A673 (cell line): ENCODE measurements at regions not wholly inside any gene's neighbourhood (a gene's known extent, or its start where the extent isn't known, plus 50 kb on each side); places are given as distances from the start of the nearest gene placed in this dataset.

Experiments
- BruUV-seq: library from RNA; stranded (reverse); fragments of 400-500 nt; replicated peaks from 2 replicates; lab custom pipeline; 2021; lab: Mats Ljungman, UMichigan
- CTCF ChIA-PET: fragments of 300-600 bp; sonication (Branson Sonifier 250); formaldehyde crosslinking; loops from one replicate; lab custom pipeline; 2022; ENCODE audit warnings: antibody characterized with exemption; lab: Charles Lee
- POLR2A ChIA-PET: fragments of 300-600 bp; sonication (Branson Sonifier 250); formaldehyde crosslinking; loops from one replicate; lab custom pipeline; 2022; ENCODE audit warnings: antibody characterized with exemption; ENCODE audit not compliant: low non-redundant PET; lab: Charles Lee
- DNase-seq: peaks from one replicate; pipeline ENCODE4 v3.0.0-alpha.2; 2015; ENCODE audit warnings: low spot score
- H3K27ac ChIP-seq: fragments of 200-600 bp; sonication (generic); 2 replicates; pipeline ENCODE4 v1.5.1; 2016; ENCODE audit warnings: mixed run types, low read depth, mild to moderate bottlenecking, mixed read lengths, antibody characterized with exemption, low read length; ENCODE audit not compliant: poor library complexity, severe bottlenecking
- H3K27me3 ChIP-seq: fragments of 200-600 bp; sonication (generic); replicated peaks from 2 replicates; pipeline ENCODE4 v1.6.1; 2017; ENCODE audit warnings: mixed run types, low read depth, mild to moderate bottlenecking, mixed read lengths, antibody characterized with exemption, low read length; ENCODE audit not compliant: insufficient read depth, poor library complexity
- H3K36me3 ChIP-seq: fragments of 200-600 bp; sonication (generic); 2 replicates; pipeline ENCODE4 v1.6.1; 2016; ENCODE audit warnings: mixed run types, mild to moderate bottlenecking, mixed read lengths, antibody characterized with exemption, low read length; ENCODE audit not compliant: insufficient read depth, poor library complexity, severe bottlenecking
- H3K4me1 ChIP-seq: fragments of 200-600 bp; sonication (generic); 2 replicates; pipeline ENCODE4 v1.6.1; 2017; ENCODE audit warnings: mixed run types, mild to moderate bottlenecking, mixed read lengths, antibody characterized with exemption, low read length; ENCODE audit not compliant: insufficient read depth, poor library complexity, severe bottlenecking
- H3K4me3 ChIP-seq: fragments of 200-600 bp; sonication (generic); 2 replicates; pipeline ENCODE4 v1.5.1; 2016; ENCODE audit warnings: low read depth, mixed run types, mild to moderate bottlenecking, mixed read lengths, low read length; ENCODE audit not compliant: poor library complexity, severe bottlenecking
- H3K9me3 ChIP-seq: fragments of 200-600 bp; sonication (generic); 2 replicates; pipeline ENCODE4 v1.6.1; 2016; ENCODE audit warnings: mixed run types, low read depth, mild to moderate bottlenecking, mixed read lengths, antibody characterized with exemption, low read length; ENCODE audit not compliant: poor library complexity, severe bottlenecking
- CTCF ChIP-seq: fragments of 300-800, 200-600 bp; sonication (generic); conservative IDR thresholded peaks from 2 replicates; pipeline ENCODE4 v1.5.1; 2017; ENCODE audit warnings: low read depth, mild to moderate bottlenecking, antibody characterized with exemption, low read length, moderate library complexity, mixed read lengths
- EZH2 ChIP-seq: fragments of 200-600 bp; sonication (generic); IDR thresholded peaks from 2 replicates; pipeline ENCODE4 v1.6.1; 2017; ENCODE audit warnings: borderline replicate concordance, low read depth, mild to moderate bottlenecking, mixed read lengths, antibody characterized with exemption, low read length; ENCODE audit not compliant: poor library complexity, severe bottlenecking
- intact Hi-C: fragments of 100-400 bp; cut with micrococcal nuclease; formaldehyde crosslinking; loops from one replicate; pipeline ENCODE4 v1.10.0; 2022; ENCODE audit not compliant: unreplicated experiment

GRCh38 chr9:73682789-73683188 lies 531.1 kb downstream of the ANXA1 start:
- POLR2A ChIA-PET, result no interaction called here
- intact Hi-C loops, result loop anchor here (5.0 kb wide), 4 partner anchors 325 to 1060 kb away; no protein-coding TSS in a partner anchor
- Histone ChIP-seq H3K27me3 (no peaks in the 10 kb centered on the region), H3K27ac (no peak overlapping the region), H3K4me3 (no peak overlapping the region), H3K4me1 (no peaks in the 10 kb centered on the region), H3K36me3 (no peaks in the 10 kb centered on the region), H3K9me3 (no peaks in the 10 kb centered on the region)
- TF ChIP-seq CTCF (no peak), EZH2 (no peak)
- CTCF ChIA-PET, result no interaction called here
- no peak for DNase-seq
- BruUV-seq, result no TSS peak

GRCh38 chr9:73683862-73684591 lies 532.4 kb downstream of the ANXA1 start:
- Histone ChIP-seq H3K27ac (no peak overlapping the region), H3K9me3 (no peaks in the 10 kb centered on the region), H3K36me3 (no peaks in the 10 kb centered on the region), H3K4me3 (no peak overlapping the region), H3K27me3 (no peaks in the 10 kb centered on the region), H3K4me1 (no peaks in the 10 kb centered on the region)
- no TSS peak for BruUV-seq
- intact Hi-C loops, result loop anchor here (1.0 to 5.0 kb wide), 5 partner anchors 323 to 1058 kb away; no protein-coding TSS in a partner anchor
- TF ChIP-seq EZH2 (no peak), CTCF (peak; percentile 70)
- POLR2A ChIA-PET, result no interaction called here
- peak; percentile 48 for DNase-seq
- CTCF ChIA-PET, result interaction anchor here (0.6 kb wide), 1 partner anchor 599 kb away, joined by 7 read pairs; no protein-coding TSS in a partner anchor

GRCh38 chr9:73684601-73685000 lies 532.9 kb downstream of the ANXA1 start:
- Histone ChIP-seq H3K4me3 (no peak overlapping the region), H3K27me3 (no peaks in the 10 kb centered on the region), H3K9me3 (no peaks in the 10 kb centered on the region), H3K4me1 (no peaks in the 10 kb centered on the region), H3K36me3 (no peaks in the 10 kb centered on the region), H3K27ac (no peak overlapping the region)
- DNase-seq, result no peak
- TF ChIP-seq CTCF (no peak), EZH2 (no peak)
- no TSS peak for BruUV-seq
- intact Hi-C loops, result loop anchor here (1.0 to 5.0 kb wide), 5 partner anchors 323 to 1058 kb away; no protein-coding TSS in a partner anchor
- ChIA-PET POLR2A (no interaction called here), CTCF (interaction anchor here (0.6 kb wide), 1 partner anchor 598 kb away, joined by 7 read pairs; no protein-coding TSS in a partner anchor)
